Retina (tissue), 1 donor: ENCODE measurements at regions not wholly inside any gene's neighbourhood (a gene's known extent, or its start where the extent isn't known, plus 50 kb on each side); places are given as distances from the start of the nearest gene placed in this dataset.

Experiments
- DNase-seq: peaks from one replicate; pipeline ENCODE4 v3.0.0-alpha.2; 2016

GRCh38 chr9:38224941-38225340 lies 155.9 kb upstream of the SHB start:
- DNase-seq = no peak

GRCh38 chr9:38216572-38216971 lies 147.5 kb upstream of the SHB start:
- DNase-seq = no peak

GRCh38 chr9:38215465-38215864 lies 146.4 kb upstream of the SHB start:
- no peak for DNase-seq

- no peak for DNase-seq
Measured at GRCh38 chr9:38214432-38214831, 145.4 kb upstream of the SHB start.

DNA sequence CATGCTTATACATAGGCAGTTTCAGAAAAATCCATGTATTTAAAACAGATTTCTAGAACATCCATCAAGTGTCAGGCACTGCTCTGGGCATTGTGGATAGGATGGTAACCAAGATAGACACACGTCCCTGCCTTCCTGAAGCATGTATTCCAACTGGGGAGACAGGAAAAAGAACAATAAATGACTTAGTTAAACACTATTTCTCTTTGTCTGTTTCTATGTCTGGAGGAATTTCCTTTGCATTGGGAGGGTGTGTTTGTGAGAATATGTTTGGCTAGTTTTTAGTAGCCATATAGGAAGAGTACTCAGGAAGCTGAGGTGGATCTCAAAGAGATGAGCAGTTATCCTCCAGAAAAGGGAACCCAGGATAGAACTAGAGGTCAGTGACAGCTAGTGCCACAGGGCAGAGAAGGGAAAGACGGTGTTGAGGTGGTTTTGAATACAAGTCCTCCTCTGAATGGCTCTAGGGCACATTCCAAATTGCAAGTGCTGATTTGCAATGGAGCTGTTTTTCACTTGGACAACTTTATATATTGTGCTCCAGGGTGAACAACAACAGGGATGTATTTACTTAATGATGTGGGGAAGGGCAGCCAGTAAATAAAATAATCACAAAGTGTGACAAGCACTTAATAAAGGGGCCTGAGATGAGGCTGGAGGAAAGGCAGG lies 144.7 kb upstream of the SHB start:
- DNase-seq = no peak

- no peak for DNase-seq
Measured at GRCh38 chr9:38212016-38212415, 143.0 kb upstream of the SHB start.

DNA sequence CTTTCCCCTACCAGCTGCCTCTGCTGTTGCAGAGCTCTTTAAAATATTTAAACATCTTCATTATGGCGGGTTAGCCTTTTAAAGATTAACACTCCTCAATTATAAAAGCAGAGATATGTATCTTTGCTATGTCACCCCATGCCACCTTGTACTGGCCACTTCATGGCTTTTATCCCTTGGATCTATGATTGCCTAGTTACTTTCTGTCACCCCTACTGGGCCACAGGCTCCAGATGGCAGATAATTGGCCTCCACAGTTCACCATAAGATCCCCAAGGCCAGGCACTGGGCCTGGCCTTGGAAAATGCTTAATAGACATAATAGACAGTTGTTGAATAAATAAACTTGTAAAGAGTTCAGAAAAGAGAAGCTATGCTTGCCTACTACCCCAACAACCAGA lies 142.0 kb upstream of the SHB start:
- DNase-seq = no peak

GRCh38 chr9:38208206-38208901 lies 139.3 kb upstream of the SHB start:
- DNase-seq = no peak

- DNase-seq = no peak
Measured at GRCh38 chr9:38207247-38207778, 138.3 kb upstream of the SHB start.

- no peak for DNase-seq
Measured at GRCh38 chr9:38205279-38205678, 136.3 kb upstream of the SHB start.

- no peak for DNase-seq
Measured at GRCh38 chr9:38202336-38202938, 133.4 kb upstream of the SHB start.

- no peak for DNase-seq
Measured at GRCh38 chr9:38201844-38202243, 132.8 kb upstream of the SHB start.

GRCh38 chr9:38200431-38200830 lies 131.4 kb upstream of the SHB start:
- peak; percentile 64 for DNase-seq

DNA sequence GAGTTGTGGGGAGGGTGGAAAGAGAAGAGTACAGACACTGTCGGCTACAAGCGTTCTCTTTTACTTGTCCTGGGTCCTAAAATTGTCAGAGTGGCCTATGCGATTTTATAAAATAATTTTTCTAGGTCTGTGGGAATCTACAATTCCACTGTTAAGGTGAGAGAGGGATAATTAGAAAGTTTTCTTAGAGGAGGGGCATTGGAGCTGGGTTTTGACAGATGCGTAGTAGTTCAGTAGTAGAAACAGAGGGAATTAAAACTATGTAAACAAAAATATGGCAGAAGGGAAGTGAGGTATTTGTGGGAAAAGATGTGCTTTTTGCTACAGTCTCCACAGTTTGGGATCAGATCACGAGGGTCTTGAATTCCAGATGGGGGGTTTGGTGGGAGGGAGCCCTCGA lies 129.1 kb upstream of the SHB start:
- DNase-seq = no peak

GRCh38 chr9:38196714-38197113 lies 127.7 kb upstream of the SHB start:
- DNase-seq = no peak

GRCh38 chr9:38195737-38196161 lies 126.7 kb upstream of the SHB start:
- DNase-seq = no peak

DNA sequence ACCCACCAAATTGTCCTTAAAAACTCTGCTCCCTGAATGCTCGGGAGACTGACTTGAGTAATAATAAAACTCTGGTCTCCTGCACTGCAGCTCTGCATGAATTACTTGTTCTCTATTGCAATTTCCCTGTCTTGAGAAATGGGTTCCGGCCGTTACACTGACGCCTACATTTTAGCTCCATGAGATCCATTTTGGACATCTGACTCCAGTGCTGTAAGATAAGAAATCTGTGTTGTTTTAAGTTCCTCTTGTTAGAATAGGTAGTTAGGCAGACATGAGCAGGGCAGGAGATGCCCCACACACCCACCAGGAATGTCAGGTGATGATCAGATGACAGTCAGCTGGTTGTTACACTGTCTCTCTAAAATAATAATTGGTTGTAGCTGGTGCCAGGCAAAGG lies 125.8 kb upstream of the SHB start:
- no peak for DNase-seq

DNA sequence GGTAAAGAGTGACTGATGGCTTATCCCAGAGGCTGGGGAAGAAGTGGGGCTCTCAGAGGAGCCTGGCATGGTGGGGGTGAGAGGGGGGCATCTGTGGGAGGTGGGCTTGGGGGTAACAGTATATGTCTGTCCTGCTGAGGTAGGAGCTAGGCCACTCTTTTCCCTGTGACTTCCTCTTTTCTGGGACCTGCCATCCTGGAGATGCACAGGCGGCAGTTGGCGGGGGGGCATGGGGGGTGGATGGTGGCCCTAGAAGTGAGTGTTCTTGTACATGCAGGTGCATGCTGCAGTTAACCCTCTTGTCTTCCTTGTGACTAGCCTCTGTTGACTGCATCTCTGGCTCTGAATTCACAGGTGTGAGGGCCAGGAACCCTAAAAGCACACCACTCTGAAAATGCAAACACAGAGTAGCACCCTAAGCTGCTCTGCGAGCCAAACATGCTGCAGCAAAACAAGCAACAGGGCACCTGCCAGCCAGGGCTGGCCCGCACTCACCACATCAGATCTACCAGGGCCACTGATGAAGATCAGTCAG lies 123.8 kb upstream of the SHB start:
- DNase-seq = no peak

GRCh38 chr9:38186404-38187115 lies 117.5 kb upstream of the SHB start:
- DNase-seq = no peak

- no peak for DNase-seq
Measured at GRCh38 chr9:38185647-38186403, 116.8 kb upstream of the SHB start.

DNA sequence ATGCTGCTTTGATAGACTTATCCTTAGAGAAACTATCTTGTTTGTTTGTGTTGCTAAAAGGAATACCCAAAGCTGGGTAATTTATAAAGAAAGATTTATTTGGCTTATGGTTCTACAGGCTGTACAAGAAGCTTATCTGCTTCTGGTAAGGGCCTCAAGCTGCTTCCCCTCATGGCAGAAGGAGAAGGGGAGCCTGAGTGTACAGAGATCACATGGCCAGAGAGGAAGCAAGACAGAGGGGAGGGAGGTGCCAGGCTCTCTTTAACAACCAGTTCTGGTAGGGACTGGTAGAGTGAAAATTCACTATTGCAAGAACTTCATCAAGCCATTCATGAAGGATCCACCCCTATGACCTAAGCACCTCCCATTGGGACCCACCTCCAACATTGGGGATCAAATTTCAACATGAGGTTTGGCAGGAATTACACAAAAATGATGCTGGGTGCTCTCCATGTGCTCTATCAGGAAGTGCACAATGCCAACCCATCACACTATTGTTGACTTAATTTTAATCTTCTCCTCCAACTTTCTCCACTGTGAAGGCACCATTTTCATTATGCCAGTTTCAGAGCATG lies 115.1 kb upstream of the SHB start:
- DNase-seq = no peak

- no peak for DNase-seq
Measured at GRCh38 chr9:38182321-38182720, 113.3 kb upstream of the SHB start.
